PC-9 (cell line): ENCODE measurements at regions not wholly inside any gene's neighbourhood (a gene's known extent, or its start where the extent isn't known, plus 50 kb on each side); places are given as distances from the start of the nearest gene placed in this dataset.

ENCODE experiments used
- EZH2 ChIP-seq: fragments of 200-600 bp; sonication (generic); IDR thresholded peaks from 2 replicates; pipeline ENCODE4 v1.8.0; 2017; ENCODE audit warnings: antibody characterized with exemption, low read depth
- TF ChIP-seq, protein P1 (sequence below): fragments of 200-600 bp; sonication (generic); conservative IDR thresholded peaks from 2 replicates; pipeline ENCODE4 v1.6.1; 2017; ENCODE audit warnings: mixed run types, antibody characterized with exemption, mild to moderate bottlenecking, moderate library complexity

DNA sequence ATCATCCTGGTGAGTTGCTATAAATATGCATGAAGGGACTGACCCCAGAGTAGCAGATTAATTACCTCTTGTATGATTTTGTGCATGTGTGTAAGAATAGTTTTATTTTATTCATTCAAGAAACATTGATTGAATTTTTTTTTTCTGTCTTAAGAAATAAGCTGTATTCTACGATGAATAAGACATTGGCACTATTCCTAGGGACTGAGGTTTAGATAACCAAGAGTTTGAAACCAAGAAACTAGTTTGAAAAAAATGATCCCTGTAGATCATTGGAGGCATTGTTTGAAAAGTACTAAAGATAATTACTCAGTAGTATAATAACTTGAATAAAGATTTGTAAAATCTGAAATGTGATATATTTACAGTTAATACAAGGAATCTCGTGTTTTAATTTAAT lies 1086.9 kb downstream of the PCDH7 start:
- TF ChIP-seq, protein P1, sequence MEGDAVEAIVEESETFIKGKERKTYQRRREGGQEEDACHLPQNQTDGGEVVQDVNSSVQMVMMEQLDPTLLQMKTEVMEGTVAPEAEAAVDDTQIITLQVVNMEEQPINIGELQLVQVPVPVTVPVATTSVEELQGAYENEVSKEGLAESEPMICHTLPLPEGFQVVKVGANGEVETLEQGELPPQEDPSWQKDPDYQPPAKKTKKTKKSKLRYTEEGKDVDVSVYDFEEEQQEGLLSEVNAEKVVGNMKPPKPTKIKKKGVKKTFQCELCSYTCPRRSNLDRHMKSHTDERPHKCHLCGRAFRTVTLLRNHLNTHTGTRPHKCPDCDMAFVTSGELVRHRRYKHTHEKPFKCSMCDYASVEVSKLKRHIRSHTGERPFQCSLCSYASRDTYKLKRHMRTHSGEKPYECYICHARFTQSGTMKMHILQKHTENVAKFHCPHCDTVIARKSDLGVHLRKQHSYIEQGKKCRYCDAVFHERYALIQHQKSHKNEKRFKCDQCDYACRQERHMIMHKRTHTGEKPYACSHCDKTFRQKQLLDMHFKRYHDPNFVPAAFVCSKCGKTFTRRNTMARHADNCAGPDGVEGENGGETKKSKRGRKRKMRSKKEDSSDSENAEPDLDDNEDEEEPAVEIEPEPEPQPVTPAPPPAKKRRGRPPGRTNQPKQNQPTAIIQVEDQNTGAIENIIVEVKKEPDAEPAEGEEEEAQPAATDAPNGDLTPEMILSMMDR = no peak
- no peak for TF ChIP-seq EZH2
